SK-MEL-5 (cell line): ENCODE measurements at regions not wholly inside any gene's neighbourhood (a gene's known extent, or its start where the extent isn't known, plus 50 kb on each side); places are given as distances from the start of the nearest gene placed in this dataset.
A peak's percentile ranks its signal among the peaks of the same experiment; 100 is the strongest.
"Not testable (repeated sequence)": the region's sequence is repeated elsewhere in the genome, so short reads cannot be mapped to it uniquely, and the experiment has no call there.

Experiments used
- DNase-seq: peaks from one replicate; pipeline ENCODE4 v3.0.0-alpha.2; 2016; ENCODE audit warnings: low read depth, low spot score
- in situ Hi-C: cut with HindIII; loops from 2 replicates; pipeline ENCODE4 v1.10.0; 2016; ENCODE audit warnings: low sequenced_read_pairs, high pct_unique_total_duplicates, low pct_unique_long_range_greater_than_20kb

DNA sequence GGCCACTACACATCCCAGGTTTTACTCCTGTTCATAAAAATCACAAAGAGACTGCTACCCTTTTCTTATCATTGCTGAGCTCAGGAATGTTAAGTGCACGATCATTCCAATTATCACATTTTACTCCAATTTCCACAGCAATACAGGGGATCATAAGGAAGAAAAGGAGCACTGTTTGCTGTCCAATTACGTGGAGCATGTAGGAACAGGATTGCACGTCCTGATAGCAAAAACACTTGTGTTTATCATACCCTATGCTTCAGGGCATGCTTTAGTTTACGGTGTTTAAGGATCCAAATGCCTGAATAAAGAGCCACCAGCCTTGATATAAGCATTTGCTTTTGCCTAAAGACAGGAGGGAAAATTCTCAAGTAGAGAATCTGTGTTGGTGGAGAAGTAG is 155.4 kb upstream of the EGLN3 start:
- DNase-seq = no peak
- in situ Hi-C loops = no loop called here

DNA sequence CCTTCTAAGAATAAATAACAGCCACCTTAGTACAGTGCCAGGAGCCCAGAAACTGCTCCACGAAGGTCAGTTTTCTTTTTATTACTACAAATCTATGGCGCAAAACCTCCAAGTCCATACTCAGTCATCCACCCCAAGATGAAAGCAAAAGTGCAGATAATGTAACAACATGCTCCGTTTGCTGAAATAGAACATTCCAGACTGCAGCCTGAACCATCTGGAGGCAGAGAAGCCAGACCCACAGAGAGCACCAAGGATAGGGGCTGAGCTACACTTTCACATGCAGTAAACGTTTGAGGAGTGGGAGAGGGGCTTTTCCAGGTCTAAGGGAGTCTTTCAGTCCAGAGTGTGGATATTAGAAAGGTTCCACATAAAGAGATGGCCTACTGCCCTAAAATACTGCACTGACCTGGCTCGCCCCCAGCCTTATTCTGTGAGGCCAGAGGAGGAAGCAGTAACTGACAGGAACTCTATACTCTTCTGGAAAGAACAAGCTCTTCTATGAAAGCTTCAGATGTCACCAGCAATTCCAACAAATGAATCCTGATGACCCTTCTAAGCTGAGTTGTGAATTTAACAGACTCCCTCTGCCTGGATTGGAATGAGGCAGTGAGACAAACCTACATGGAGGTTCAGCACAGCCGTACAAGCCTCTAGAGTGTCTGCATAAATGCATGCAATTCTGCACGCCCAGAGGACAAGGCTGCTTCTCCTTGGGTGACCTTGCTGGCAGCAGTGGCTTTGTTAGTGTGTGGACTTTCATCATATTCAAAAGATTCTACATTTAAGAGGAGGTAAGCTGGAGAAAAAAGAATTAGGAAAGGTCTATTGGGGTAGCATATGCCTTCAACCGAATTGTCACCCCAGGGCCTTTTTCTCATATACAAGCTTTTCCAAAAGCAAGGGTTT is 153.9 kb upstream of the EGLN3 start:
- DNase-seq = no peak
- in situ Hi-C loops = no loop called here

DNA sequence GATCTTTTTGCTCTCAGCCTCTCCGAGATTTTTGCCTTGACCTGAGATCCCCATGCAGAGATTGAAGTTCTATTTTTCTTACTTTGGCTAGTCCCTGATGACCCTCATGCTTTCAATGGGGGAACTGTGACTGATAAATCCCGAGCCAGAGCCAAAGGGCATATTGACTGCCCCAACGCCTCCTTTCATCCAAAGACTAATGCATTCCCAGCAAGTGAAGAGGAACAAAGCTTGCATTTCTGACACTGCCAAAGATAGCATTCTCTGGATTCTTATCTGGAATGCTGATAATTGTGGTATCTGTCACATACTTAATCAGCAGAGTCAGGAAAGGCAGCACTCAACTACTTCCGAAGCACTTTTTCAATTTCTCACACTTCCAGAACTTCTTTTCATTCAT is 152.3 kb upstream of the EGLN3 start:
- in situ Hi-C loops = no loop called here
- DNase-seq = peak; percentile 15

DNA sequence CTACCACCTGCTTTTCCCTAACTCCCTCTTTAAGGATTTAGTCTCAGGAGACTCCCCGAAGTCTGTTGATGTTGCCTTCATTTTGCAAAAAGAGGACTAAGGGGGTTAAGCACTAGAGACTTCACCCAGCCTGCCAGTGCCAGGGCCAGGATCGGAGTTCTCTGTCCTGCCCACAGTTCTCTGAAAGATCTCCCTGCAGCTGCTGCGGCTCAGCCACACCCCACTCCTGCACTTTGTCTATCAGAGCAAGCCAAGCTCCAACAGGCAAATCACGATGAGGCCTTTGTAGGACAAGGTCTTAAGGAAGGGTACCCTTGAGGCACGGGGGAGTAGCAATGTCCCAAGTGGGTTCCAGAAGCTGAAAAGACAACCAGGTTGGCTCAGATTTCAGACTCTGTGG is 148.8 kb upstream of the EGLN3 start:
- DNase-seq = no peak
- in situ Hi-C loops = no loop called here

DNA sequence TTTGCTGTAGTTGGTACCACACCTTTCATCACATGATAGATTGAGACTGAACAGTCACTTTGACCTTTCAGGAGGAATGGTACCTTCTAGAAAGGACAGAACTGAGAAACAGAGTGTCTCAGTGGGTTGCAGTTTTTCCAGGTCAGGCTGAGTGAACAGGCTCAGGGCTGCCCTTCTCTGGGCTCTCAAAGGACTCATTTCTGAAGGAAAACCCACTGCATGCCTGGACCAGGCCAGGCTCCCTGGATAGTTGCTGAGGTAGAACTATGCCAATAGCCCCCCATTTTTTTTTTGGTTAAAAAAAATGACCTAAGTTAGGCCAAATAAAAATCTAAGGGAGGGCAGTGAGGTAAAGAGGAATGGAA is 148.1 kb upstream of the EGLN3 start:
- in situ Hi-C loops = no loop called here
- no peak for DNase-seq

DNA sequence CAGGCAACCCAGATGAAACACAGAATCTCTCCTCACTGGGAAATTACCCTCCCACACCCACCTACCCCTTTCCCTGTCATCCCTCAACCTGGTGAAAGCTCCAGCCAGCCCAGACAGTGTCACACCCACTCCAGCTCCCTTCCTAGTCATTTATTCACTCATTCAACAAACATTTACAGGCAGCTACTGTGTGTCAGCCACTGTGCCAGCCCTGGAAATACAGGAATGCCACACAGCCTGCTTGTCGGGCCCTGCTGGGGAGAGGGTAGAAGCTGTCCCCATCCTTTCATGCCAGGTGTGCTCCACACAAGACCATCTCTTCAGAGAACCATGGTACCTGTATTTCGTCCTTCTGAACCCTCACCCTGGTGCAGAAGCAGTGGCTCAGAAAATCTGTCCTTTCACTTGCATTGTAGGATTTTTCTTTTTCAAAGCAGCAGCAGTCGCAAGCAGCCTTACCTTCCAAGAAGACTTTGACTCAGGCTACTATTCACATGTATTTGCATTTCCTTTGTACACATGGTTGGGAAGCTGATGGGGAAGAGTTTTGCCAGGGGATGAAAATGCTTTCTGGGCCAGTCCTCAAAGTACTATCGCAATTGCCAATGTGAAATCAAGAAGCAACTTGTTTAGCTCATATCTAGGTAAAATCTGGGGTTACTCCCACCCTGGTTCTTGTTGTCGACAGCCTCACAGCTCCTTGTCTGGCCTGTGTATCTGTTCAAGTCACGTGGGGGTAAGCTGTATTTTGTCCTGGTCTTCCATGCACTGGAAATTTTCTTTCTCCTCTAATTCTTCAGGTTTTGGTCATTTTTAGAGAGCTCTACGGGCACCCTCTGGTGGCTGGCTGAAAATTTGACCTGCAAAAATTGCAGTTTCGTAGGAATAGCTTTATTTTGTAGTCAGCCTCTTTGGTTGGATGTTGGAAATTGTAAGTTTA is 147.4 kb upstream of the EGLN3 start:
- peak; percentile 58 for DNase-seq
- in situ Hi-C loops = no loop called here

DNA sequence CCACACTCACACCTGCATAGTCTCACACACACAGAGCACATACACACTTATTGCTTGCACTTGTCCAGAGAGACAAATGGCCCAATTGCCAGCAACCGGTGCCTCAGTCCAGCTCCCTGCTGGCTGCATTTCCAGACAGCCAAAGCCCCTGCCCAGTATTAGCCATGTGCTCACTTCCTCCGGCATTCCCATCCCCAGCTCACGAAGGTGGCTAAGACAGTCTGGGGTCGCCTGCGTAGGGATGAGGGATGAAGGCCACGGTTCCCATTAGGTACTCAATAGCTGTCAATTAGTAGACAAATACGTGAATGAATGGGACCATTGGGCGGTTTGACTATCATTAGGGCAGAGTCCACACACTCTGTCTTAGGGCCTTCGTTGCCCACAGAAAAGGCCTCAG is 146.8 kb upstream of the EGLN3 start:
- DNase-seq = no peak
- in situ Hi-C loops = no loop called here

DNA sequence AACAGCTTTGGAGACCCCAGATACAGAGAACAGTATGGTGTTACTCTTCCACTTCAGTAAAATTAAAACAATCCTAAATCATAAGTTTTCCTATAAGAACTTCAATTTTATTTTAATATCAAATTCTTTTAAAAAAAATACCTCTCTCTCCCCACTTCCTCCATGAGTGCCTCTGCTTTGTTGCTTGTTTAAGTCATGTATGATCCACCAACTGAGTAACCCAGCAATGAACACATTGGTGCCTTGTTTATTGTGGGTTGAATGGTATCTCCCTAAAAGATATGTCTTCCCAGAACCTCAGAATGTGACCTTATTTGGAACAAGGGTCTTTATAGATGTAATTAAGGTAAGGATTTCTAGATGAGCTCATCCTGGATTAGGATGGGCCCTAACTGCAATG is 143.5 kb upstream of the EGLN3 start:
- in situ Hi-C loops = no loop called here
- no peak for DNase-seq

DNA sequence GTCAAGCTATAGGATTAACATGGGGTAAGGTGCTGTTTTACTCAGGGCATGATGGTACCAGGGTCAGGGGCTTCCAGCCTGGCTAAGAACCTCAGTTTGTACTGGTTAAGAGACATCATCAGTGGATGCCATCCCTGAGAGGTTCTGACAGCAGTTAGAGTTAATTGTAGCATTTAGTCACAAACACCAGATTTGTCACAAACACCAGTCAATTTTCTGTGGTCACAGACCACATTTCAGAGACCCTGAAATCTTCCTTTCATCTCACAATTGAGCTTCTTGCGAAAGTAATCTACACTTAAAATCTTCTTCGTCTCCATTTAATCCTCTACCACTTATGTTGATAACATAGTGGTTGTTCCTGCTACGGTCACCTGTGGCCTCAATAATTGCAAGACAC is 143.0 kb upstream of the EGLN3 start:
- in situ Hi-C loops = no loop called here
- no peak for DNase-seq

DNA sequence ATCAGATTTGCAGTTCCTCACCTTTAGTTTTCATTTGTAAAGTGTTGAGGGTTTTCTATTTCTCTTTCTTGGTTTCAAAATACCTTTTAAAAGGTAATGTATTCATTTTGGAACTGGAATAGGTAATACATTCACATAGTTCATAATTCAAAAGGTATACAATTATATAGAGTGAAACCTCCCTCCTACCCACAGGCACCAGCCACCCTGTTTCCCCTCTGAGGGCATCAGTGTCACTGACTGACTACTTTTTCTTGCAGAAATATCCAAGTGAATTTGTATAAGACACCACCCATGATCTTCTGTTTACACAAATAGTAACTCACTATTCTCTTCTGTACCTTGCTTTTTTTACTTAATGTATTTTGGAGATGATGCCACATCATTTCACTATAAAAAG is 139.6 kb upstream of the EGLN3 start:
- DNase-seq = no peak
- in situ Hi-C loops = no loop called here

DNA sequence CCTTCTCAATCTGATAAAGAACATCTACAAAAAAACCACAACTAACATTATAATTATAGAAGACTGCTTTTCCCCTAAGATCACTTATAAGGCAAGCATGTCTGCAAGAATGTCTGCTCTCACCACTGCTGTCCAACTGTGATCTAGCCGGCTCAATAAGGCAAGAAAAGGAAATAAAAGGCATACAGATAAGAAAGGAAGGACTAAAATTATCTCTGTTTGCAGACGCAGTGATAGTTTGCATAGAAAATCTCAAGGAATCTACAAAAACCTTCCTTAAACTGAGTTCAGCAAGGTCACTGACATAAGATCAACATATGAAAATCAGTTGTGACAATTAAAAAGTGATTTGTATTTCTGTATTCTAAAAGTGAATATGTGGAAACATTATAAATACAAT is 138.0 kb upstream of the EGLN3 start:
- DNase-seq = no peak
- in situ Hi-C loops = no loop called here

DNA sequence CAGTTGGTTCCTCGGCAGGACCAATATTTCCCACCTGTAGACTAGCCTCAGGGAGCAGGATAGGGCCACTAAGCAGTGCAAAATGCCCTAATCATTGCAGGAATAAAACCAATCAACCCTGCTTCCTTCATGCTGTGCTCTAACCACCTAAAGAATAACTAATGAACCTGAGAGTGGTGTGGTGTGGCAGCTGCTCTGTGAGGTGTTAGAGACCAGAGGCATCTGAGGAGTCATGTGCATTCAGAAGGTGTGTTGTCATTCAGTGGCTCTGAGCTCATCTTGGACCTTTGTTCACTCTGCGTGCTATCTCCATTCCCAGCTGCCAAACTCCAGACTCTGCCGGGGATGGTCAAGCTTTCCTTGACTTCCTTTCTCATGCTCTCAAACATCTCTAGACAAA is 136.7 kb upstream of the EGLN3 start:
- DNase-seq = no peak
- in situ Hi-C loops = no loop called here

DNA sequence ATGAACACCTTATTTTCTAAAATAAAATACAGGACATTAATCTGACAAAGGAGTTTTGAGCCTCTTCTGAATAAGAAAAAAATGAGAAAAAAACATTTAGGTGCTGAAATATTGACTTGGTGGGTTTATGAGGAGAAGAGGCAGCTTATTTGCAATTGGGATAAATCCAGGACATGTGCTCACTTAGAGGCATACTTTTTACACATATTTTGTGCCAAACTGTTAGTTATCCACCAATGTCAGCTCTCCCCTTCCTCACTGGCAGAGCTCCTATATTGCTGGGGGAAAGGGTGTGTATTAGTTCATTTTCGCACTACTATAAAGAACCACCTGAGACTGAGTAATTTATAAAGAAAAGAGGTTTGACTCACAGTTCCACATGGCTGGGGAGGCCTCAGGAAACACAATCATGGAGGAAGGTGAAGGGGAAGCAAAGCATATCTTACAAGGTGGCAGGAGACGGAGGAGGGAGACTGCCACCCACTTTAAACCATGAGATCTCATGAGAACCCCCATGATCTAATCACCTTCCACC is 135.4 kb upstream of the EGLN3 start:
- in situ Hi-C loops = no loop called here

DNA sequence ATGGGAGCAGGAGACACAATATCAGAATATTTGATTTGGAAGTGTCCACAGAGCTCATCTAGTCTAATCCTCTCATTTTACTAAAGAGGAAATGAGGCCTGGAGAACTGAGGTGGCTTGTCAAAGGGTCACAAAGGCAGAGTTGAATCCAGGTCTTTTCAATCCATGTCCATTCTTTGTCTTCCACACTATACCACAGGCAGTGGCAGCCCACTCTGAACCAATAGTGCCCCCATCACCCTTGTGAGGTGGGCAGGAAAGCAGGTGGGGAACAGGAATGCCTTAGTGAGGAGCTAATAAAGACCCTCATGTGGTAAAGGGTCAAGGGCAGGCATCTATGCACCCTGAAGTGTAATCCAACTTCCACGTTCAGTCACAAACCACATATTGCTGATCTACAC is 134.8 kb upstream of the EGLN3 start:
- DNase-seq = no peak
- in situ Hi-C loops = no loop called here

More for the DNA sequence above, 135.4 kb upstream of the EGLN3 start:
- no peak for DNase-seq

DNA sequence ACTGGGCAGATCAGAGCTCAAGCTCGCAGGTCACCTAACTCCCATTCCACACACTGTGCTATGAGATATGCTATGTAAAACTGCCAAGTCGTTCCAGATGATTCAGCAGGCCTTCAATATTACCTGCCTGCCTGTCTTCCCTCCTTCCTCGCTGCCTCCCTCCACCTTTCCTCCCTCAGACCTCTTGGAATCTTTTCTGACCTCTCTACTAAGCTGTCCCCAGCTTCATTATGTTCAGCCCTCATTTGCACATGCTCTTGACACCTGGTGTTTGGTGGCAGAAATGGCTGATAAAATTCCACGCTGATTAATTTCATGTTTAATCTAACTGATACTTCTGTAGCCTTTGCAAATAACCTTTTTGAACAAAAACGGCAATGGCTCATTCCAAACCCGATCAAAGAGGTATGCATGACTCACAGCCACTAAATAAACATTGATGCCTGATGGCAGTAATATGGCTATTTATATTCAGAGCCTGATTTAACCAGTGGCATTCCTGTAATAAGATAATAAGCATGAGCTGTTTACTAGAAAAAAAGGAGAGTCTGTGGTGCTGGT is 130.8 kb upstream of the EGLN3 start:
- DNase-seq = no peak
- in situ Hi-C loops = no loop called here

DNA sequence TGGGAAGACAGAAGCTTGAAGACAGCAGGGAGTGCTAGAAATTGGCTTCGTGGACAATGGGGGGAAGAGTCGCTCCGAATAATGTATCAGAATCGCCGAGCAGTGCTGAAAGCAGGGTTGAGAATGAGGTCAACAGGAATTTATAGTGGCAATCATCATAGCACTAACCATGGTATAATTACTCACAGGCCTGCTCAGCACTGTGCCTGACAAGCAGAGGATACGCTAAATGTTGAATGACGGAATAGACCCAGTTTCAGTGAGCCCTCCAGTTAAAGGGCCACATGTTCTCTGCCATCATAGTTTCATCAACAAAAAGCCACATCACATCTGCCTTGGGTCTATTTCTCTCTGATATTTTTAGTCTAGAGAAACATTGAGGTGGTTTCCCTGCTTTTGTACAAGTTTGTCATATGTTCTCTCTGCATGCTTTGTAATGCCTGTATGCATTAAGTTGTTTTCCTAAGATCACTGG is 130.3 kb upstream of the EGLN3 start:
- no peak for DNase-seq
- in situ Hi-C loops = no loop called here

DNA sequence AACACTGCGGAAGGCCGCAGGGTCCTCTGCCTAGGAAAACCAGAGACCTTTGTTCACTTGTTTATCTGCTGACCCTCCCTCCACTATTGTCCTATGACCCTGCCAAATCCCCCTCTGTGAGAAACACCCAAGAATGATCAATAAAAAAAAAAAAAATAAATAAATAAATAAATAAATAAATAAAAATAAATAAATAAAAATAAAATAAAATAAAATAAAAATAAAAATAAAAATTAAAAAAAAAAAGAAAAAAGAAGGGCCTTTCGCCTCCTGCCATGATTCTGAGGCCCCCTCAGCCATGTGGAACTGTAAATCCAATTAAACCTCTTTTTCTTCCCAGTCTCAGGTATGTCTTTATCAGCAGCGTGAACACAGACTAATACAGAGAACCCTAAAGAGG is 128.8 kb upstream of the EGLN3 start:
- DNase-seq, in situ Hi-C loops: not testable (repeated sequence)

DNA sequence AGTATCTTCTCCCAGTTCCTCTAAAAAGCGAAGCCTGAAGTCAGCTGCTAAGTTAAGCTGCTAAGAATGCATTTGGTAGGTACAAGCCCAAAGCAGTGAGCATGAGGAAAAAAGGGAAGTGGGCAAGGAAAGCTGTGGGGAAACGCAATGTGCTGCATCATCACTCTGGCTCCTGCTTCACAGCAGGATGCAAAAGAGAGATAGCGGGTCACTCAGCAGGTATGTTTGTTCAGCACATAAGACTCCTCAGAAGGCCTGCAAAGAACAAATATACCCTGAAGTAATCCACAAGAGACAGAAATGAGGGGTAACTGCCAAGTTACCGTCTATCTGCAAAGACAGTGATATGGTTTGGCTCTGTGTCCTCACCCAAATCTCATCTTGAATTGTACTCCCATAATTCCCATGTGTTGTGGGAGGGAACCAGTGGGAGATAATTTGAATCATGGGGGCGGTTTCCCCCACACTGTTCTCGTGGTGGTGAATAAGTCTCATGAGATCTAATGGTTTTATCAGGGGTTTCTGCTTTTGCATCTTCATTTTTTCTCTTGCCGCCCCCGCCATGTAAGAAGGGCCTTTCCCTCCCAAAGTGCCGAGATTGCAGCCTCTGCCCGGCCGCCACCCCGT is 127.4 kb upstream of the EGLN3 start:
- in situ Hi-C loops = no loop called here
- no peak for DNase-seq
